NCI-H774 (cell line): ENCODE measurements at regions not wholly inside any gene's neighbourhood (a gene's known extent, or its start where the extent isn't known, plus 50 kb on each side); places are given as distances from the start of the nearest gene placed in this dataset.

ENCODE experiments used
- DNase-seq: peaks from one replicate; lab custom pipeline; 2025; lab: John Stamatoyannopoulos, UW

GRCh38 chr13:111968336-111969010 is 98.5 kb upstream of the SOX1 start:
- DNase-seq = peak; percentile 33

GRCh38 chr13:111969551-111970135 is 97.3 kb upstream of the SOX1 start:
- DNase-seq = peak; percentile 94

- peak; percentile 90 for DNase-seq
Measured at GRCh38 chr13:111970494-111971141, 96.3 kb upstream of the SOX1 start.

- DNase-seq = peak; percentile 96
Measured at GRCh38 chr13:111971891-111972780, 94.8 kb upstream of the SOX1 start.

- DNase-seq = peak; percentile 66
Measured at GRCh38 chr13:111973186-111973585, 93.8 kb upstream of the SOX1 start.

GRCh38 chr13:111973605-111974340 is 93.2 kb upstream of the SOX1 start:
- peak; percentile 76 for DNase-seq

- peak; percentile 76 for DNase-seq
Measured at GRCh38 chr13:111974341-111974640, 92.7 kb upstream of the SOX1 start.

GRCh38 chr13:111975539-111976473 is 91.1 kb upstream of the SOX1 start:
- DNase-seq = no peak

- DNase-seq = peak; percentile 68
Measured at GRCh38 chr13:111976474-111977178, 90.3 kb upstream of the SOX1 start.

GRCh38 chr13:111977179-111977506 is 89.8 kb upstream of the SOX1 start:
- no peak for DNase-seq

GRCh38 chr13:111978546-111978945 is 88.4 kb upstream of the SOX1 start:
- DNase-seq = no peak

- no peak for DNase-seq
Measured at GRCh38 chr13:111980146-111980929, 86.6 kb upstream of the SOX1 start.

GRCh38 chr13:111981006-111981405 is 85.9 kb upstream of the SOX1 start:
- DNase-seq = no peak

GRCh38 chr13:111981446-111982165 is 85.3 kb upstream of the SOX1 start:
- no peak for DNase-seq

- no peak for DNase-seq
Measured at GRCh38 chr13:111984349-111984748, 82.6 kb upstream of the SOX1 start.

- DNase-seq = no peak
Measured at GRCh38 chr13:111990362-111990761, 76.6 kb upstream of the SOX1 start.

- DNase-seq = no peak
Measured at GRCh38 chr13:111992911-111993310, 74.0 kb upstream of the SOX1 start.

- no peak for DNase-seq
Measured at GRCh38 chr13:111993691-111994090, 73.3 kb upstream of the SOX1 start.

- no peak for DNase-seq
Measured at GRCh38 chr13:111994578-111994977, 72.4 kb upstream of the SOX1 start.
